Mesothelial cell of epicardium (in vitro differentiated cells): ENCODE measurements at regions not wholly inside any gene's neighbourhood (a gene's known extent, or its start where the extent isn't known, plus 50 kb on each side); places are given as distances from the start of the nearest gene placed in this dataset.

Experiments
- DNase-seq, 2 experiments: peaks; one replicate each; pipeline ENCODE4 v3.0.0; 2021; ENCODE audit warnings: low spot score in 2 of 2; ENCODE audit not compliant: unreplicated experiment in 2 of 2
- H3K27ac Mint-ChIP-seq: 2 replicates; pipeline ENCODE4 v1.8.0; 2021; ENCODE audit warnings: mixed read lengths
- H3K27me3 Mint-ChIP-seq: 2 replicates; pipeline ENCODE4 v1.8.0; 2021; ENCODE audit warnings: low read depth, mixed read lengths
- H3K36me3 Mint-ChIP-seq: 2 replicates; pipeline ENCODE4 v1.8.0; 2021; ENCODE audit warnings: mixed read lengths
- H3K4me1 Mint-ChIP-seq: 2 replicates; pipeline ENCODE4 v1.8.0; 2021; ENCODE audit warnings: mixed read lengths
- H3K4me3 Mint-ChIP-seq: 2 replicates; pipeline ENCODE4 v1.8.0; 2021; ENCODE audit warnings: mild to moderate bottlenecking, moderate library complexity, mixed read lengths
- H3K9me3 Mint-ChIP-seq: 2 replicates; pipeline ENCODE4 v1.8.0; 2021; ENCODE audit warnings: mixed read lengths
- CTCF ChIP-seq: fragments of 200-600 bp; sonication (generic); IDR thresholded peaks from one replicate; pipeline ENCODE4 v1.5.0; 2021; ENCODE audit warnings: antibody characterized with exemption; ENCODE audit not compliant: unreplicated experiment

- DNase-seq, result no peak
- Mint-ChIP-seq H3K27me3 (no peaks in the 10 kb centered on the region), H3K36me3 (peaks cover 8% of the 10 kb centered on the region), H3K27ac (no peak overlapping the region), H3K4me1 (no peaks in the 10 kb centered on the region), H3K4me3 (no peak overlapping the region), H3K9me3 (peaks cover 55% of the 10 kb centered on the region)
- no peak for TF ChIP-seq CTCF
Measured at GRCh38 chr3:144375088-144375487, 403.5 kb downstream of the DIPK2A start.

- no peaks in the 10 kb centered on the region for H3K27me3 Mint-ChIP-seq
- no peak for TF ChIP-seq CTCF
- peaks cover 19% of the 10 kb centered on the region for H3K9me3 Mint-ChIP-seq
- H3K4me1 Mint-ChIP-seq, result no peaks in the 10 kb centered on the region
- peaks cover 2% of the 10 kb centered on the region for H3K36me3 Mint-ChIP-seq
- no peak for DNase-seq
- no peak overlapping the region for H3K27ac Mint-ChIP-seq
- no peak overlapping the region for H3K4me3 Mint-ChIP-seq
Measured at GRCh38 chr3:144380849-144381248, 409.2 kb downstream of the DIPK2A start.

GRCh38 chr3:144381607-144382006 is 410.0 kb downstream of the DIPK2A start:
- Mint-ChIP-seq H3K27me3 (no peaks in the 10 kb centered on the region), H3K4me3 (no peak overlapping the region), H3K27ac (no peak overlapping the region), H3K9me3 (peaks cover 19% of the 10 kb centered on the region), H3K4me1 (no peaks in the 10 kb centered on the region), H3K36me3 (peaks cover 2% of the 10 kb centered on the region)
- TF ChIP-seq CTCF, result no peak
- DNase-seq, result no peak

GRCh38 chr3:144384241-144384979 is 412.8 kb downstream of the DIPK2A start:
- no peak overlapping the region for H3K4me3 Mint-ChIP-seq

GRCh38 chr3:144390786-144391185 is 419.2 kb downstream of the DIPK2A start:
- no peak for TF ChIP-seq CTCF
- no peaks in the 10 kb centered on the region for H3K36me3 Mint-ChIP-seq
- H3K4me3 Mint-ChIP-seq, result no peak overlapping the region
- H3K27me3 Mint-ChIP-seq, result no peaks in the 10 kb centered on the region
- no peak overlapping the region for H3K27ac Mint-ChIP-seq
- DNase-seq, result no peak
- no peaks in the 10 kb centered on the region for H3K9me3 Mint-ChIP-seq
- H3K4me1 Mint-ChIP-seq, result peaks cover 6% of the 10 kb centered on the region

More at GRCh38 chr3:144384241-144384979, 412.8 kb downstream of the DIPK2A start:
- H3K27me3 Mint-ChIP-seq, result no peaks in the 10 kb centered on the region
- TF ChIP-seq CTCF, result no peak
- no peaks in the 10 kb centered on the region for H3K4me1 Mint-ChIP-seq
- H3K36me3 Mint-ChIP-seq, result no peaks in the 10 kb centered on the region
- H3K27ac Mint-ChIP-seq, result no peak overlapping the region
- H3K9me3 Mint-ChIP-seq, result no peaks in the 10 kb centered on the region
- DNase-seq, result no peak
